HEK293 (cell line): ENCODE measurements at regions not wholly inside any gene's neighbourhood (a gene's known extent, or its start where the extent isn't known, plus 50 kb on each side); places are given as distances from the start of the nearest gene placed in this dataset.

Source experiments
- AEBP2 ChIP-seq: fragments of 450-650 bp; formaldehyde crosslinking; IDR thresholded peaks from 2 replicates; pipeline ENCODE4 v1.5.1; 2016; ENCODE audit warnings: missing biosample characterization, missing genetic modification characterization, borderline replicate concordance
- BCL11B ChIP-seq: fragments of 450-650 bp; formaldehyde crosslinking; IDR thresholded peaks from 2 replicates; pipeline ENCODE4 v1.5.1; 2016; ENCODE audit warnings: low read depth, missing biosample characterization, missing genetic modification characterization
- CTCF ChIP-seq: fragments of 450-650 bp; formaldehyde crosslinking; IDR thresholded peaks from 2 replicates; pipeline ENCODE4 v1.5.1; 2016; ENCODE audit warnings: missing biosample characterization, missing genetic modification characterization
- GFI1B ChIP-seq: fragments of 450-650 bp; formaldehyde crosslinking; IDR thresholded peaks from 2 replicates; pipeline ENCODE4 v1.5.1; 2016; ENCODE audit warnings: missing biosample characterization, missing genetic modification characterization
- KLF10 ChIP-seq: fragments of 450-650 bp; IDR thresholded peaks from 2 replicates; pipeline ENCODE4 v1.5.1; 2018; ENCODE audit warnings: missing biosample characterization, mild to moderate bottlenecking, missing genetic modification characterization
- KLF16 ChIP-seq: fragments of 450-650 bp; formaldehyde crosslinking; IDR thresholded peaks from 2 replicates; pipeline ENCODE4 v1.5.1; 2017; ENCODE audit warnings: missing biosample characterization, missing genetic modification characterization
- KLF8 ChIP-seq: fragments of 450-650 bp; formaldehyde crosslinking; IDR thresholded peaks from 2 replicates; pipeline ENCODE4 v1.5.1; 2016; ENCODE audit warnings: missing biosample characterization, missing genetic modification characterization
- KLF9 ChIP-seq: fragments of 450-650 bp; formaldehyde crosslinking; IDR thresholded peaks from 2 replicates; pipeline ENCODE4 v1.5.1; 2016; ENCODE audit warnings: missing biosample characterization, missing genetic modification characterization, low read depth
- PRDM2 ChIP-seq: fragments of 450-650 bp; formaldehyde crosslinking; IDR thresholded peaks from 2 replicates; pipeline ENCODE4 v1.5.1; 2016; ENCODE audit warnings: missing biosample characterization, missing genetic modification characterization, borderline replicate concordance
- SETDB1 ChIP-seq: IDR thresholded peaks from one replicate; pipeline ENCODE4 v1.6.1; 2017; ENCODE audit warnings: mild to moderate bottlenecking, low read length, moderate library complexity, mixed read lengths; ENCODE audit not compliant: insufficient read length
- SP2 ChIP-seq: fragments of 450-650 bp; formaldehyde crosslinking; IDR thresholded peaks from 2 replicates; pipeline ENCODE4 v1.5.1; 2016; ENCODE audit warnings: missing biosample characterization, missing genetic modification characterization
- TCF7L2 ChIP-seq: IDR thresholded peaks from 2 replicates; pipeline ENCODE4 v1.6.1; 2011; ENCODE audit warnings: low read depth, mild to moderate bottlenecking, inconsistent platforms, low read length, moderate library complexity, borderline replicate concordance
- YY1 ChIP-seq: fragments of 450-650 bp; formaldehyde crosslinking; IDR thresholded peaks from 2 replicates; pipeline ENCODE4 v1.5.1; 2018; ENCODE audit warnings: missing biosample characterization, missing genetic modification characterization
- YY2 ChIP-seq: fragments of 450-650 bp; formaldehyde crosslinking; IDR thresholded peaks from 2 replicates; pipeline ENCODE4 v1.5.1; 2016; ENCODE audit warnings: missing biosample characterization, missing genetic modification characterization
- ZBTB48 ChIP-seq: fragments of 450-650 bp; formaldehyde crosslinking; IDR thresholded peaks from 2 replicates; pipeline ENCODE4 v1.5.1; 2016; ENCODE audit warnings: missing biosample characterization, missing genetic modification characterization
- ZBTB49 ChIP-seq: fragments of 450-650 bp; formaldehyde crosslinking; IDR thresholded peaks from 2 replicates; pipeline ENCODE4 v1.5.1; 2016; ENCODE audit warnings: missing biosample characterization, missing genetic modification characterization, low read depth
- ZNF112 ChIP-seq: fragments of 450-650 bp; formaldehyde crosslinking; IDR thresholded peaks from 2 replicates; pipeline ENCODE4 v1.5.0; 2017; ENCODE audit warnings: missing biosample characterization, missing genetic modification characterization
- ZNF132 ChIP-seq: fragments of 450-650 bp; formaldehyde crosslinking; IDR thresholded peaks from 2 replicates; pipeline ENCODE4 v1.5.1; 2017; ENCODE audit warnings: missing biosample characterization, missing genetic modification characterization, borderline replicate concordance
- ZNF184 ChIP-seq: fragments of 450-650 bp; IDR thresholded peaks from 2 replicates; pipeline ENCODE4 v1.5.1; 2018; ENCODE audit warnings: missing biosample characterization, mild to moderate bottlenecking, missing genetic modification characterization
- ZNF202 ChIP-seq: fragments of 450-650 bp; formaldehyde crosslinking; IDR thresholded peaks from 2 replicates; pipeline ENCODE4 v1.5.1; 2016; ENCODE audit warnings: missing biosample characterization, missing genetic modification characterization, borderline replicate concordance
- ZNF221 ChIP-seq: fragments of 450-650 bp; formaldehyde crosslinking; IDR thresholded peaks from 2 replicates; pipeline ENCODE4 v1.5.1; 2017; ENCODE audit warnings: missing biosample characterization, missing genetic modification characterization, borderline replicate concordance
- ZNF24 ChIP-seq: fragments of 450-650 bp; formaldehyde crosslinking; IDR thresholded peaks from 2 replicates; pipeline ENCODE4 v1.5.1; 2016; ENCODE audit warnings: missing biosample characterization, missing genetic modification characterization
- ZNF274 ChIP-seq, 2 experiments: fragments of 200-500 bp in 1 of 2; fragments of 450-650 bp in 1 of 2; sonication (Bioruptor generic) in 1 of 2; formaldehyde crosslinking in 1 of 2; IDR thresholded peaks; 2 replicates each; pipeline versions ENCODE4 v1.5.1 to v1.6.1; 2014 to 2016; ENCODE audit warnings: borderline replicate concordance in 1 of 2, inconsistent platforms in 1 of 2, low read length in 1 of 2, missing biosample characterization in 1 of 2, missing genetic modification characterization in 1 of 2
- ZNF391 ChIP-seq: fragments of 450-650 bp; formaldehyde crosslinking; IDR thresholded peaks from 2 replicates; pipeline ENCODE4 v1.5.1; 2016; ENCODE audit warnings: low read depth, missing biosample characterization, missing genetic modification characterization, borderline replicate concordance
- ZNF501 ChIP-seq: fragments of 450-650 bp; formaldehyde crosslinking; IDR thresholded peaks from 2 replicates; pipeline ENCODE4 v1.5.1; 2016; ENCODE audit warnings: missing biosample characterization, missing genetic modification characterization
- ZNF629 ChIP-seq: fragments of 450-650 bp; formaldehyde crosslinking; IDR thresholded peaks from 2 replicates; pipeline ENCODE4 v1.5.1; 2017; ENCODE audit warnings: missing biosample characterization, missing genetic modification characterization
- ZNF664 ChIP-seq: fragments of 450-650 bp; formaldehyde crosslinking; IDR thresholded peaks from 2 replicates; pipeline ENCODE4 v1.5.1; 2016; ENCODE audit warnings: missing biosample characterization, missing genetic modification characterization
- ZNF768 ChIP-seq: fragments of 450-650 bp; formaldehyde crosslinking; IDR thresholded peaks from 2 replicates; pipeline ENCODE4 v1.5.1; 2018; ENCODE audit warnings: missing biosample characterization, mild to moderate bottlenecking, missing genetic modification characterization

- TF ChIP-seq BCL11B (no peak), AEBP2 (tag by site-specific recombination) (no peak), YY1 (tag by site-specific recombination) (peak; percentile 65), ZNF112 (tag by site-specific recombination) (no peak), ZNF184 (tag by site-specific recombination) (peak; percentile 72), KLF8 (peak; percentile 91), ZNF768 (tag by site-specific recombination) (no peak), ZNF391 (tag by site-specific recombination) (peak; percentile 88; the same call in 1 of the 2 replicates), GFI1B (tag by site-specific recombination) (peak; percentile 49; the same call in 1 of the 2 replicates), KLF16 (tag by site-specific recombination) (no peak; the same call in 1 of the 2 replicates), YY2 (tag by site-specific recombination) (no peak), ZBTB49 (tag by site-specific recombination) (peak; percentile 99), ZNF501 (peak; percentile 71; the same call in 1 of the 2 replicates), ZNF132 (tag by site-specific recombination) (no peak), CTCF (tag by site-specific recombination) (no peak), ZNF274 (IDR thresholded peaks at IDR 0.05; ENCODE audit: low read length) (no peak), ZNF274 (tag by site-specific recombination; IDR thresholded peaks at IDR 0.05; ENCODE audit: borderline replicate concordance) (no peak), PRDM2 (tag by site-specific recombination) (no peak), ZBTB48 (tag by site-specific recombination) (no peak), KLF10 (peak; percentile 95), ZNF202 (tag by site-specific recombination) (no peak), ZNF221 (tag by site-specific recombination) (no peak), ZNF24 (tag by site-specific recombination) (peak; percentile 63; the same call in 1 of the 2 replicates), ZNF664 (tag by site-specific recombination) (no peak), KLF9 (peak; percentile 74), SETDB1 (no peak), TCF7L2 (0 out of 2 replicates have a peak, but pooled peaks have one; percentile 32), SP2 (tag by site-specific recombination) (peak; percentile 37), ZNF629 (tag by site-specific recombination) (peak; percentile 98)
Measured at GRCh38 chr3:177359593-177360357, 162.5 kb upstream of the TBL1XR1 start (continued).
